B cell (primary cell): ENCODE measurements at regions not wholly inside any gene's neighbourhood (a gene's known extent, or its start where the extent isn't known, plus 50 kb on each side); places are given as distances from the start of the nearest gene placed in this dataset.

Experiments used
- ATAC-seq: fragments of 200-7000 bp; cut with Tn5 transposase; one replicate; pipeline ENCODE4 v1.10.0; 2021; ENCODE audit warnings: low read depth, mild to moderate bottlenecking, moderate number of reproducible peaks, moderate library complexity
- CTCF ChIA-PET: fragments of 350-600 bp; sonication (Branson Sonifier 250); formaldehyde crosslinking; loops from one replicate; lab custom pipeline; 2021; ENCODE audit warnings: antibody characterized with exemption, inconsistent platforms; lab: Charles Lee
- POLR2A ChIA-PET: fragments of 350-600 bp; sonication (Branson Sonifier 250); formaldehyde crosslinking; loops from one replicate; lab custom pipeline; 2021; ENCODE audit warnings: antibody characterized with exemption; lab: Charles Lee
- DNase-seq: peaks from one replicate; pipeline ENCODE4 v3.0.0; 2013
- H2AFZ ChIP-seq: 2 replicates; pipeline ENCODE4 v1.6.1; 2012; ENCODE audit warnings: mild to moderate bottlenecking, low read depth, low read length; ENCODE audit not compliant: insufficient read depth, poor library complexity, severe bottlenecking
- H3K27ac ChIP-seq, 2 donors: 1 replicate in 1 of 2; 2 replicates in 1 of 2; pipeline ENCODE4 v1.5.1; 2012 to 2013; ENCODE audit warnings: low read length in 2 of 2, mild to moderate bottlenecking in 2 of 2, moderate library complexity in 1 of 2
- H3K27me3 ChIP-seq, 4 experiments: fragments of 200-600 bp in 1 of 4; sonication (generic) in 1 of 4; replicated peaks in 1 of 4; 1 replicate in 2 of 4; 2 replicates in 2 of 4; pipeline versions ENCODE4 v1.6.1 to v1.7.0; 2013 to 2016; ENCODE audit warnings: low read length in 3 of 4, mild to moderate bottlenecking in 2 of 4, mixed read lengths in 1 of 4, moderate library complexity in 1 of 4; ENCODE audit not compliant: insufficient read depth in 4 of 4, control insufficient read depth in 3 of 4; ENCODE audit errors: control extremely low read depth in 1 of 4
- H3K36me3 ChIP-seq, 2 experiments: replicated peaks in 1 of 2; 1 replicate in 1 of 2; 2 replicates in 1 of 2; pipeline versions ENCODE4 v1.6.1 to v1.7.1; 2013; ENCODE audit warnings: low read length in 1 of 2; ENCODE audit not compliant: insufficient read depth in 2 of 2, control insufficient read depth in 1 of 2; ENCODE audit errors: control extremely low read depth in 1 of 2, extremely low read depth in 1 of 2
- H3K4me1 ChIP-seq, 2 donors: fragments of 200-600 bp in 1 of 2; sonication (generic) in 1 of 2; 1 replicate in 1 of 2; 2 replicates in 1 of 2; pipeline versions ENCODE4 v1.5.1 to v1.6.1; 2013 to 2017; ENCODE audit warnings: low read length in 2 of 2; ENCODE audit not compliant: control insufficient read depth in 2 of 2, insufficient read depth in 2 of 2
- H3K4me2 ChIP-seq: replicated peaks from 2 replicates; pipeline ENCODE3; 2012; ENCODE audit warnings: mild to moderate bottlenecking, low read depth, low read length; ENCODE audit not compliant: poor library complexity, severe bottlenecking
- H3K4me3 ChIP-seq, 5 experiments: fragments of 200-600 bp in 1 of 5; sonication (generic) in 1 of 5; 1 replicate in 3 of 5; 2 replicates in 2 of 5; pipeline versions ENCODE4 v1.5.1 to v1.7.0; 2011 to 2016; ENCODE audit warnings: low read length in 4 of 5, mild to moderate bottlenecking in 4 of 5, low read depth in 2 of 5, control low read depth in 1 of 5, moderate library complexity in 1 of 5; ENCODE audit not compliant: insufficient read depth in 1 of 5; ENCODE audit errors: control extremely low read depth in 1 of 5, extremely low read depth in 1 of 5
- H3K79me2 ChIP-seq: fragments of 200-600 bp; sonication (generic); one replicate; pipeline ENCODE4 v1.6.0; 2016; ENCODE audit warnings: low read length; ENCODE audit not compliant: control insufficient read depth, insufficient read depth
- H3K9ac ChIP-seq: fragments of 200-600 bp; sonication (generic); 2 replicates; pipeline ENCODE4 v1.6.1; 2017; ENCODE audit warnings: mild to moderate bottlenecking, low read length, moderate library complexity
- H3K9me3 ChIP-seq, 3 donors: one replicate each; pipeline versions ENCODE4 v1.6.1 to v1.7.1; 2013; ENCODE audit warnings: low read length in 2 of 3; ENCODE audit not compliant: control insufficient read depth in 2 of 3, insufficient read depth in 1 of 3; ENCODE audit errors: control extremely low read depth in 1 of 3
- H4K20me1 ChIP-seq: 2 replicates; pipeline ENCODE4 v1.6.0; 2012; ENCODE audit warnings: mild to moderate bottlenecking, low read length; ENCODE audit not compliant: insufficient read depth, control insufficient read depth, poor library complexity, severe bottlenecking
- H3K27ac Mint-ChIP-seq: one replicate; pipeline ENCODE4 v1.8.0; 2021; ENCODE audit warnings: mixed read lengths
- H3K27me3 Mint-ChIP-seq: one replicate; pipeline ENCODE4 v1.8.0; 2021; ENCODE audit warnings: mixed read lengths
- H3K4me1 Mint-ChIP-seq: one replicate; pipeline ENCODE4 v1.8.0; 2021; ENCODE audit warnings: mixed read lengths
- H3K4me3 Mint-ChIP-seq: one replicate; pipeline ENCODE4 v1.8.0; 2021; ENCODE audit warnings: mixed read lengths
- H3K9me3 Mint-ChIP-seq: one replicate; pipeline ENCODE4 v1.8.0; 2022; ENCODE audit warnings: mixed read lengths; ENCODE audit not compliant: insufficient read depth
- CTCF ChIP-seq: fragments of 200-600 bp; IDR thresholded peaks from one replicate; pipeline ENCODE4 v1.8.0; 2022; ENCODE audit warnings: antibody characterized with exemption, mild to moderate bottlenecking
- EZH2 ChIP-seq: IDR thresholded peaks from 2 replicates; pipeline ENCODE4 v1.6.1; 2012; ENCODE audit warnings: borderline replicate concordance, low read depth, mild to moderate bottlenecking, moderate library complexity, low read length; ENCODE audit not compliant: insufficient read depth, poor library complexity, severe bottlenecking
- WGBS: methylation state at CpG from one replicate; pipeline ENCODE4 v1.1.5; 2013; ENCODE audit warnings: missing lambda C conversion rate; ENCODE audit not compliant: insufficient coverage; 5-methylcytosine and 5-hydroxymethylcytosine counted together
- intact Hi-C: fragments of 100-400 bp; cut with micrococcal nuclease; formaldehyde crosslinking; loops from one replicate; pipeline ENCODE4 v1.10.0; 2022

GRCh38 chrX:81377329-81377728, 175.4 kb downstream of the SH3BGRL start:
- no peak overlapping the region for H3K4me3 Mint-ChIP-seq
- H3K9me3 Mint-ChIP-seq = no peaks in the 10 kb centered on the region
- no peak overlapping the region for H3K27ac ChIP-seq
- H3K27ac Mint-ChIP-seq = no peak overlapping the region
- no peak for ATAC-seq
- H3K27me3 ChIP-seq = no peaks in the 10 kb centered on the region
- ChIA-PET POLR2A (no interaction called here), CTCF (interaction anchor here (0.8 to 2.9 kb wide), 7 partner anchors 9 to 500 kb away, joined by 3 to 26 read pairs (median 6); no protein-coding TSS in a partner anchor)
- H3K9me3 ChIP-seq = no peaks in the 10 kb centered on the region
- no peak overlapping the region for H2AFZ ChIP-seq
- H3K79me2 ChIP-seq = no peaks in the 10 kb centered on the region
- no peaks in the 10 kb centered on the region for H4K20me1 ChIP-seq
- no peaks in the 10 kb centered on the region for H3K4me1 Mint-ChIP-seq
- H3K4me1 ChIP-seq = no peaks in the 10 kb centered on the region
- peaks cover 4% of the 10 kb centered on the region for H3K27me3 Mint-ChIP-seq
- no CpG with 5 or more reads among the region's 2 CpGs for WGBS
- no peak overlapping the region for H3K9ac ChIP-seq
- intact Hi-C loops = loop anchor here (1.0 kb wide), 1 partner anchor 203 kb away; no protein-coding TSS in a partner anchor
- no peak overlapping the region for H3K4me2 ChIP-seq
- no peak for TF ChIP-seq EZH2
- peak; percentile 66 for TF ChIP-seq CTCF
- no peak overlapping the region for H3K4me3 ChIP-seq
- no peaks in the 10 kb centered on the region for H3K36me3 ChIP-seq
- peak; percentile 14 for DNase-seq

GRCh38 chrX:81378560-81378959, 176.7 kb downstream of the SH3BGRL start:
- Histone ChIP-seq H2AFZ (no peak overlapping the region), H3K27ac (no peak overlapping the region), H3K9ac (no peak overlapping the region), H3K4me1 (no peaks in the 10 kb centered on the region), H3K27me3 (no peaks in the 10 kb centered on the region), H3K9me3 (no peaks in the 10 kb centered on the region), H3K79me2 (no peaks in the 10 kb centered on the region), H3K36me3 (no peaks in the 10 kb centered on the region), H3K4me3 (no peak overlapping the region), H4K20me1 (no peaks in the 10 kb centered on the region), H3K4me2 (no peak overlapping the region)
- WGBS = no CpG with 5 or more reads among the region's 1 CpG
- no peak for TF ChIP-seq CTCF
- TF ChIP-seq EZH2 = no peak
- ChIA-PET CTCF (interaction anchor here (1.2 to 2.9 kb wide), 4 partner anchors 13 to 205 kb away, joined by 4 to 26 read pairs (median 6); no protein-coding TSS in a partner anchor), POLR2A (no interaction called here)
- H3K9me3 Mint-ChIP-seq = no peaks in the 10 kb centered on the region
- no peak overlapping the region for H3K27ac Mint-ChIP-seq
- ATAC-seq (no peak), DNase-seq (no peak)
- intact Hi-C loops = no loop called here
- H3K4me3 Mint-ChIP-seq = no peak overlapping the region
- H3K4me1 Mint-ChIP-seq = no peaks in the 10 kb centered on the region
- H3K27me3 Mint-ChIP-seq = peaks cover 4% of the 10 kb centered on the region
